MM.1S (cell line): ENCODE measurements at regions not wholly inside any gene's neighbourhood (a gene's known extent, or its start where the extent isn't known, plus 50 kb on each side); places are given as distances from the start of the nearest gene placed in this dataset.

Source experiments
- DNase-seq: peaks from one replicate; pipeline ENCODE4 v3.0.0-alpha.2; 2015
- H2AFZ ChIP-seq: fragments of 300-600 bp; sonication (generic); 2 replicates; pipeline ENCODE4 v1.6.0; 2016; ENCODE audit warnings: antibody characterized with exemption, low read length
- H3F3A ChIP-seq: fragments of 300-600 bp; sonication (generic); 2 replicates; pipeline ENCODE4 v1.6.1; 2016; ENCODE audit warnings: mild to moderate bottlenecking, antibody characterized with exemption, low read length, moderate library complexity, mixed read lengths; ENCODE audit not compliant: insufficient read depth
- H3K27ac ChIP-seq: fragments of 300-600 bp; sonication (generic); 2 replicates; pipeline ENCODE4 v1.5.1; 2016; ENCODE audit warnings: mild to moderate bottlenecking, low read length
- H3K27me3 ChIP-seq: fragments of 300-600 bp; sonication (generic); replicated peaks from 2 replicates; pipeline ENCODE4 v1.6.0; 2016; ENCODE audit warnings: low read length; ENCODE audit not compliant: insufficient read depth
- H3K36me3 ChIP-seq: fragments of 300-600 bp; sonication (generic); replicated peaks from 2 replicates; pipeline ENCODE4 v1.6.1; 2016; ENCODE audit warnings: mild to moderate bottlenecking, low read length, mixed read lengths; ENCODE audit not compliant: insufficient read depth
- H3K4me1 ChIP-seq: fragments of 300-600 bp; sonication (generic); 2 replicates; pipeline ENCODE4 v1.6.1; 2016; ENCODE audit warnings: low read length, mixed read lengths
- H3K4me2 ChIP-seq: fragments of 300-600 bp; sonication (generic); 2 replicates; pipeline ENCODE4 v1.6.0; 2016; ENCODE audit warnings: low read depth, low read length
- H3K4me3 ChIP-seq: fragments of 300-600 bp; sonication (generic); 2 replicates; pipeline ENCODE4 v1.5.1; 2016; ENCODE audit warnings: low read length, mixed read lengths
- H3K79me2 ChIP-seq: fragments of 300-600 bp; sonication (generic); 2 replicates; pipeline ENCODE4 v1.6.1; 2016; ENCODE audit warnings: mixed run types, low read length, mixed read lengths
- H3K9ac ChIP-seq: fragments of 300-600 bp; sonication (generic); 2 replicates; pipeline ENCODE4 v1.6.1; 2016; ENCODE audit warnings: low read length, mixed read lengths
- H3K9me2 ChIP-seq: fragments of 300-600 bp; sonication (generic); replicated peaks from 2 replicates; pipeline ENCODE4 v1.6.1; 2016; ENCODE audit warnings: mild to moderate bottlenecking, low read length, mixed read lengths; ENCODE audit not compliant: insufficient read depth
- H3K9me3 ChIP-seq: fragments of 300-600 bp; sonication (generic); replicated peaks from 2 replicates; pipeline ENCODE4 v1.6.1; 2016; ENCODE audit warnings: mild to moderate bottlenecking, low read length, mixed read lengths; ENCODE audit not compliant: insufficient read depth
- H4K20me1 ChIP-seq: fragments of 300-600 bp; sonication (generic); 2 replicates; pipeline ENCODE4 v1.6.1; 2016; ENCODE audit warnings: mild to moderate bottlenecking, low read length, moderate library complexity, mixed read lengths; ENCODE audit not compliant: insufficient read depth
- EZH2 ChIP-seq: fragments of 300-600 bp; sonication (generic); optimal IDR thresholded peaks from 2 replicates; pipeline ENCODE3; 2017; ENCODE audit warnings: low read depth, mild to moderate bottlenecking, antibody characterized with exemption, low read length, mixed read lengths
- EZH2phosphoT487 ChIP-seq: fragments of 300-600 bp; sonication (generic); IDR thresholded peaks from 2 replicates; pipeline ENCODE4 v1.6.1; 2018; ENCODE audit warnings: antibody characterized with exemption, low read length
- TF ChIP-seq, protein P1 (sequence below): fragments of 300-600 bp; sonication (generic); IDR thresholded peaks from 2 replicates; pipeline ENCODE4 v1.5.1; 2016; ENCODE audit warnings: antibody characterized with exemption, low read length, mixed read lengths

DNA sequence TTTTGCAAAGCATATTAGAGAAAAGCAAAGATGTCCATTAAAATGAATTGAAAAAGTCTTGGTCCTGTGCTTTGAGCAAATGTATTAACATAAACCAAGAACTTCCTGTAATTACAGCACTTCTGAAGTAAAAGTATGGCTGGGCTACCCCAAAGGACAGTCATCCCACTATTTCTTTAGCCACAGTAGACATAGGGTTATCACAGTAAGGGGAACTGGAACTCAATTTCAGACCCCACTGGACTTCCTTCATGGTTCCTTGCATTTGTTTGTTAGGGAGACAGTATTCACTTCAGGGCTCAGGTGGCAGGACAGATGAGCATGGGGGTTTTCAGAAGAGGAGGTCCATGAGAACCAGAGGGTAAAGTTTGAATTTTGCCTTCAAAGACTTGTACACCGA, 203.1 kb upstream of the PDE1C start:
- H3K27ac ChIP-seq, result no peak overlapping the region
- no peak overlapping the region for H2AFZ ChIP-seq
- H3K4me2 ChIP-seq, result no peak overlapping the region
- no peak for TF ChIP-seq EZH2
- TF ChIP-seq EZH2phosphoT487, result no peak
- TF ChIP-seq, protein P1, sequence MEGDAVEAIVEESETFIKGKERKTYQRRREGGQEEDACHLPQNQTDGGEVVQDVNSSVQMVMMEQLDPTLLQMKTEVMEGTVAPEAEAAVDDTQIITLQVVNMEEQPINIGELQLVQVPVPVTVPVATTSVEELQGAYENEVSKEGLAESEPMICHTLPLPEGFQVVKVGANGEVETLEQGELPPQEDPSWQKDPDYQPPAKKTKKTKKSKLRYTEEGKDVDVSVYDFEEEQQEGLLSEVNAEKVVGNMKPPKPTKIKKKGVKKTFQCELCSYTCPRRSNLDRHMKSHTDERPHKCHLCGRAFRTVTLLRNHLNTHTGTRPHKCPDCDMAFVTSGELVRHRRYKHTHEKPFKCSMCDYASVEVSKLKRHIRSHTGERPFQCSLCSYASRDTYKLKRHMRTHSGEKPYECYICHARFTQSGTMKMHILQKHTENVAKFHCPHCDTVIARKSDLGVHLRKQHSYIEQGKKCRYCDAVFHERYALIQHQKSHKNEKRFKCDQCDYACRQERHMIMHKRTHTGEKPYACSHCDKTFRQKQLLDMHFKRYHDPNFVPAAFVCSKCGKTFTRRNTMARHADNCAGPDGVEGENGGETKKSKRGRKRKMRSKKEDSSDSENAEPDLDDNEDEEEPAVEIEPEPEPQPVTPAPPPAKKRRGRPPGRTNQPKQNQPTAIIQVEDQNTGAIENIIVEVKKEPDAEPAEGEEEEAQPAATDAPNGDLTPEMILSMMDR, result no peak
- H3K4me1 ChIP-seq, result no peaks in the 10 kb centered on the region
- no peaks in the 10 kb centered on the region for H3K79me2 ChIP-seq
- no peaks in the 10 kb centered on the region for H3K9me2 ChIP-seq
- no peak overlapping the region for H3K9ac ChIP-seq
- no peaks in the 10 kb centered on the region for H4K20me1 ChIP-seq
- H3K27me3 ChIP-seq, result no peaks in the 10 kb centered on the region
- no peaks in the 10 kb centered on the region for H3K9me3 ChIP-seq
- no peaks in the 10 kb centered on the region for H3F3A ChIP-seq
- H3K36me3 ChIP-seq, result no peaks in the 10 kb centered on the region
- H3K4me3 ChIP-seq, result no peak overlapping the region
- DNase-seq, result no peak

DNA sequence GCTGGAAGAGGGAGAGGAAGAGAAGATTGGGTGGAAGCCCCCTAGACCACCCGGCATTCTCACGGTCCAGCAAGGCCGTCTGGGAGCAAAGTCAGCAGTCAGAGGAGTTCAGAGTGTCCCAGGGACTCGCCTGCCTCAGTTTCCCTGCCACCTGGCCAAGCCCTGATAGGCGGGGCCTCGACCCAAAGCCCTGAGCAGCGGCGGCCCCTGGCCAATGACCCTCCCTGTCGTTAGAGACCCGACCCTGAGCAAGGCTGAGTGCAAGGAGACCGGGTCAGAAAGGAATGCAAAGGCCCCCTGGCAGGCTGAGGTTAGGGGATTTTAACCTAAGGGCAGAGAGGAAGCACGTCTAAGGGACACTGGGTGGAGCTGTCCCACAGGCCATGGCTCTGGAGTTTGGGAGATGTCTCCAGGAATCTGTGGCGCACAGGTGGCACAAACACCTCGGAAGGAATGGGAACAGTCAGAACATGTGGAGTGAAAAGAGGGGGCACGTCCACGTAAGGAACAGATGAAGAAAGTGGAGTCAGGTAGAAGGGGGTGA, 196.8 kb upstream of the PDE1C start:
- no peaks in the 10 kb centered on the region for H3K4me1 ChIP-seq
- DNase-seq, result no peak
- H3K36me3 ChIP-seq, result no peaks in the 10 kb centered on the region
- no peak overlapping the region for H3K4me3 ChIP-seq
- TF ChIP-seq EZH2phosphoT487 (no peak), EZH2 (no peak)
- TF ChIP-seq, protein P1, result no peak
- no peak overlapping the region for H3K27ac ChIP-seq
- no peaks in the 10 kb centered on the region for H3K79me2 ChIP-seq
- no peak overlapping the region for H2AFZ ChIP-seq
- H3K4me2 ChIP-seq, result no peak overlapping the region
- H3F3A ChIP-seq, result no peaks in the 10 kb centered on the region
- no peaks in the 10 kb centered on the region for H3K27me3 ChIP-seq
- H3K9me3 ChIP-seq, result no peaks in the 10 kb centered on the region
- no peaks in the 10 kb centered on the region for H3K9me2 ChIP-seq
- H4K20me1 ChIP-seq, result no peaks in the 10 kb centered on the region
- no peak overlapping the region for H3K9ac ChIP-seq

DNA sequence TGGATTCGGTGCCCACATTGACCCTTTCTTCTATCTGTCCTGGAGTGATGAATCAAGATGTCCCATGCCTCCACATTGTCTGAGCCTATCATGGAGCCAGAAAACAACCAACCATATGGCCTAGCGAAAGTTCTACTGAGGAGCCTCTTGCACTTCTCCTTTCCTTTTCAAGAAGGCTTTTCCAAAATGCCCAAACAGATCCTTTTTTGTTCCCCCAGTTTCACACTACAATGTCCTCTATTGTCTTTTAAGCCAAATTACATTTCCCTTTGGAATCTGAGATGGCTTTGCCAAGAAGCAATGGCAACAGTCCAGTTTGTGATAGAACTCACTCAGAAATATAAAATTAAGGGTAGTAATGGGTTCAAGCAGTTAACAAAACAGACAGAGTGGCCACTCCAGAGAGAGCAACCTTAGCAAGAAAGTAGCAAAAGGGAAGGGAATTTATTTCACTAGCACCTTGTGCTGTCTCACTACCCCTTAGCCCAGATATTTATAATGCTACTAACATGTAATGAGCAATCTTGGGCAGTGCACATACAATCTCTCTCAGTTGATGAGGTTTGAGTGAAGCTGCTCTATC, 194.6 kb upstream of the PDE1C start:
- H3K9me2 ChIP-seq, result no peaks in the 10 kb centered on the region
- H3K36me3 ChIP-seq, result no peaks in the 10 kb centered on the region
- no peaks in the 10 kb centered on the region for H3K79me2 ChIP-seq
- DNase-seq, result no peak
- no peaks in the 10 kb centered on the region for H4K20me1 ChIP-seq
- H3K27ac ChIP-seq, result no peak overlapping the region
- no peaks in the 10 kb centered on the region for H3F3A ChIP-seq
- no peak overlapping the region for H3K4me2 ChIP-seq
- no peak for TF ChIP-seq EZH2phosphoT487
- TF ChIP-seq, protein P1, result no peak
- no peak for TF ChIP-seq EZH2
- no peak overlapping the region for H3K4me3 ChIP-seq
- H3K27me3 ChIP-seq, result no peaks in the 10 kb centered on the region
- no peaks in the 10 kb centered on the region for H3K9me3 ChIP-seq
- no peak overlapping the region for H2AFZ ChIP-seq
- no peaks in the 10 kb centered on the region for H3K4me1 ChIP-seq
- no peak overlapping the region for H3K9ac ChIP-seq
